DMS53 treated with DMSO at 0.1 percent for 48 hours (cell line): ENCODE measurements at regions not wholly inside any gene's neighbourhood (a gene's known extent, or its start where the extent isn't known, plus 50 kb on each side); places are given as distances from the start of the nearest gene placed in this dataset.

Experiments used
- DNase-seq: peaks from one replicate; lab custom pipeline; 2025; ENCODE audit not compliant: unreplicated experiment; lab: John Stamatoyannopoulos, UW

DNA sequence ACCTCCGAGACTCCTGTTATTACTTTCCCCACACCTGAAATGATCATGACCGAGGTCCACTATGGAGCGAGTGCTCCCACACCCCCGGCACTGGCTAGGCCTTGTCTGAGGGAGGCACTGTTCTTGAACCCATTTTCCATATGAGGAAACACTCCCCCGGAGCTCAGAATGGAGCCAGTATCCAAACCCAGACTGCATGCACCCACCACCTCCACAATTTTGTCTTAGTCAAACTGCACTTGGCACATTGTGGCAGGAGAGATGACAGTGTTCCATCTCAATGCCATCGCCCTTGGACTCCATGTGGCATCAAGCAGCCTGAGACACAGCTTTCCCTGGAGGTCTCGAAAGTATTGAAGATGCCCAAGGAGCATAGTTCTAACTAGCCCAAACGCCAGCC lies 154.1 kb downstream of the NUP210 start:
- DNase-seq, result no peak

DNA sequence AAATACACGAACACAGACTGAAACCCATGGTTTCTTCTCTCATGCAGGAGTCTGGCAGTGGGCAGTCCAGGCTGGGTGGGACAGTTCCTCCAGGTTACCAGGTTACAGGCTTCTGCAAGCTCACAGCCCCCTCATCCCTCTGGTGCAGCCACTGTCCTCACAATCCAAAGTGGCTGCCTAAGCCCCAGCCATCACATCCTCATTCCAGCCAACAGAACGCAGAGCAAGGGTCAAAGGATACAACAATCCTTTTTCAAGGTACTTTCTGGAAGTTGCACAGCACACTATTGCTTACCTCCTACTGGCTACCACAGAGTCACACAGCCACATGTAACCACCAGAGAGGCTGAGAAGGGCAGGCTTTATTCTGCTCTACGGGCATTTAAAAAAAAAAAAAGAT lies 154.6 kb downstream of the NUP210 start:
- no peak for DNase-seq

- no peak for DNase-seq
These were observed 155.1 kb downstream of the NUP210 start for GRCh38 chr3:13265016-13265415.

GRCh38 chr3:13264468-13264795 lies 155.7 kb downstream of the NUP210 start:
- DNase-seq, result no peak

- DNase-seq, result no peak
These were observed 156.2 kb downstream of the NUP210 start for GRCh38 chr3:13263770-13264467.

GRCh38 chr3:13262493-13263211 lies 157.5 kb downstream of the NUP210 start:
- peak; percentile 6 for DNase-seq

GRCh38 chr3:13261892-13262291 lies 158.2 kb downstream of the NUP210 start:
- DNase-seq, result no peak

- DNase-seq, result no peak
These were observed 158.9 kb downstream of the NUP210 start for GRCh38 chr3:13261104-13261830.

DNA sequence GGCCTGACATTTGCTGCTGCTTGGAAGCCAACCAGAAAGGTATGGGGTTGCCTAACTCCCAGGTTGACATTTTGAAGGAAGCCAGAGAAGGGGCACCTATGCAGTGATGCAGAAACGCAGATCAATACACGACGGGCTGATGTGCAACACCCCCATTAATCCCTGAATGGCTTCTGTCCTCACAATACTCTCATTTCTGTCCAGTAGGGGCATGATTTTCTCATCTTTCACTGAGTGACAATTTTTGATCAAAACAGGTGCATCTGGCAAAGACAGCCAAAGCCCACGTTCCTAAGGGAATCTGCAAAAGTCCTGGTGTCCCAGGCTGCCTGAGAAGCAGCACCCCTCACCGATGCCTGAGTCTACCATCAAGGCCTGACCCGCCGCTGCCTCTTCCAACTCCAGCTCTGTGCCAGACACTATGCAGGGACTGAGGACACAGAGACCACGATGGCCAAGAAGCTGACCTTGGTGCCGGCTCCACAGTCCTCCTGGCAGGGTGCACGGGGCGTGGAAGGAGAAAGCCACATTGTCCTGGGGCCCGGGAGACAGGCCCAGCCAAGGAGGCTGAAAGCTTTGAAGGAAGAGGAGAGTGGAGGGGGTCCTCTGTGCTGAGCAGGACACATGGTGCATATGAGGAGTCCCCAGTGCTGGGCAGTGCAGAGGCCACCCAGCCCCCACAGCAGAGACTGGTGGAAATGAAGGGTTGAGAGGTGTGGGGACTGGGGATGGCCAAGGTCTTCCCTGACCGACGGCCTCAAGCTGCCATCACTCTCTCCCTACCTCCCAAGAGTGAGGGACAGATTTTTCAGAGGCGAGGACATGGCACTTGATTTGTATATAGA lies 159.6 kb downstream of the NUP210 start:
- DNase-seq, result no peak

GRCh38 chr3:13259831-13260230 lies 160.3 kb downstream of the NUP210 start:
- no peak for DNase-seq

DNA sequence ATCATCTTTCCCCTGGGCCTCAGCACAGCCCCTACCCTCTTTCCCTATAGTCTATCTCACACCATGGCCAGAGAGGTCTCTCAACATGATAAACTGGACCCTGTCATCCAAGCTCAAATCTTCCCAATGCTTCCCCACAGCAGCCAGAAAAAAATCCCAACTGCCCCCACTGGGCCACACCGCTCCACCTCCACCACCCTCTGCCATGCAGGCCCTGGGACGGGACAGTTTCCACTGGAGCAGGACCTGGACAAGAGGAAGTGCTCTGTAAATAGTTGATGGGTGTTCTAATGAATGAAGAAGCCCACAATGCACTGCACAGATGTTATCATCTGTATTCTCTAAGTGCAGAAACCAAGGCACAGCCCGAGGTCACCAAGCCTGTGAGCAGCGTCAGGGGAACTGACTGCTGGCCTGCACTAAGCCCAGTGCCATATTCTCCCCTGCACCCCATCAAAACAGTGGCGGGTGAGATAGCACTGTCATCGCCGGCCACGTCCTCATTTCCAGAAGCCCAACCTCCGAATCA lies 161.1 kb downstream of the NUP210 start:
- DNase-seq, result no peak

DNA sequence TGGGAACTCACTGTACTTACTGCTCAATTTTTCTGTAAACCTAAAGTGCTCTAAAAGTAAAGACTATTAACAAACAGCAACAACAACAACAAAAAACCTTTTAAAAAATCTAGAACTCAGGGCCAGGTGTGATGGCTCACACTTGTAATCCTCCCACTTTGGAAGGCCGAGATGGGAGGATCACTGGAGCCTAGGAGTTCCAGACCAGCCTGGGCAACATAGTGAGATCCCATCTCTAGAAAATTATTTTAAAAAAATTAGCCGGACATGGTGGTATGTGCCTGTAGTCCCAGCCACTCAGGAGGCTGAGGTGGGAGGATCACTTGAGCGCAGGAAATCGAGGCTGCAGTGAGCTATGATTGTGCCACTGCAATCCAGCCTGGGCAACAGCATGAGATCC lies 161.8 kb downstream of the NUP210 start:
- no peak for DNase-seq

GRCh38 chr3:13257666-13258065 lies 162.5 kb downstream of the NUP210 start:
- DNase-seq, result no peak

DNA sequence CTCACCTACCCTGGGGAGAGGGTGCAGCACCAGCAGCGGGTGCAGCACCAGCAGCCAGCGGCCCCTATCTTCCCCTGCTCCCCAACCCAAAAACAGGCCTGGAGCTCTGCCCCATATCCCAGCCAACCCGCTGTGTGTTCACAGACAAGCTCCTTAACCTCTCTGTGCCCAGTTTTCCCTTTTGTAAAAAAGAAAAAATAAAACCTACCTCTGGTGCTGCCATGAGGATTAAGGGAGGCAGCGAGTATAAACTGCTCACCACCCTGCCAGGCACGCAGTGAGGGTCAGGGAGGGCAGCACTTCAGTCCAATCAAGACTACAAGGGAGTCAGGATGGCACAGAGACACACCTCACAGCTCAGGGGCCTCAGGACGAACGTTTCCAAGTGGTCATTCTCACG lies 163.3 kb downstream of the NUP210 start:
- DNase-seq, result no peak

DNA sequence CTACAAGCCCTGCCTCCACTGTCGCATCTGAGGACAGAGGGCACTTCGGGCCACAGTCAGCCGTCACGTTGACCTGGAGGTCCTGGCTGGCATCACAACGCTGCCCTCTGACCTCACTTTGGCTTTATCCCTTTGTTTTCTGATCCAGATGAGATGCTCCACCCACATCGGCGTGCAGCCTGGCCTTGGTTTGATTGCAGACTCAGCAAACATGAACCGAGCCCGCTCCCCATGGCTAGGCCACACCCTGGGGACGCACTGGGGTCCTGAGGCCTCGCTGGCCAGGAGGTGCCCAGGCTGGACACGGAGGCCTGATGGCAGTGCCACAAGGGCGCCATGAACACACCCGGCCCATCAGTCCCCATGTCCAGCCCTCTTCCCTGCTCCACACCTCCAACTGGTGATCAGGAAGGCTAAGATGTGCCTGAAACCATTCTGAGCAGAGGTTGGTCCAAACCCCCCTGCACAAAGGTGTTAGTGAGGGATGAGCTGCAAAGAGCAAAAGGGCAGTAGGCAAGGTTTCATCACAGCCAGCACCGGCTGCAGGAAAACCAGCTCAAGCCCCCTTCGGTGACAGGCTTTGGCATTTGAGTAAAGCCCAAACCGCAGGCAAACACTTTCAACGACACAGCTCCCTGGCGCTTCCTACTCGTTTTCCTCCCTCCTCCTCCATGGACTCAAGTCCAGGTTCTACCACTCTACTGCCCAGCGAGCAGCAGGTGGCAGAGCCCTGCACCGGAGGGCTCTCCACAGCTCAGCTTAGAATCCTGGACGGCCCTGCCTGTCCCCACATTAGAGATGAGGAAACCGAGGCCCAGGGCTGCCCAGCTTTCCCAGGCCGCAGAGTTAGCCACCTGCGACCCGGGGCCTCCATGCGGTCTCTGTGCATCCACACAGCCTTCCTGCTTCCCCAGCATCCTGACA lies 165.8 kb downstream of the NUP210 start:
- no peak for DNase-seq

- DNase-seq, result no peak
These were observed 166.7 kb downstream of the NUP210 start for GRCh38 chr3:13253208-13253937.

DNA sequence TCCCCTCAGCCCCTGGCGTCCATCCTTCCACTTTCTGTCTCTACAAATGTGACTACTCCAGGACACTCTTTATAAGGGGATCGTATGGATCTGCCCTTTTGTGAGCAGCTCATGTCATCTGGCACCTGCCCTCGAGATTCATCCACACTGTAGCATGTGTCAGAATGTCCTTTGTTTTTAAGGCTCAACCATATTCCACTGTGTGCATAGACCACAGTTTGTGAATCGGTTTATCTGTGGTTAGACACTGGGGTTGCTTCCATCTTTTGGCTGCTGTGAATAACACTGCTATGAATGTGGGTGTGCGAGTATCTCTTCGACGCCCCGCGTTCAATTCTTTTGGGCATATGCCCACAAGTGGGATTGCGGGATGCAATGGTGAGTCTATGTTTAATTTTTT lies 167.9 kb downstream of the NUP210 start:
- no peak for DNase-seq

DNA sequence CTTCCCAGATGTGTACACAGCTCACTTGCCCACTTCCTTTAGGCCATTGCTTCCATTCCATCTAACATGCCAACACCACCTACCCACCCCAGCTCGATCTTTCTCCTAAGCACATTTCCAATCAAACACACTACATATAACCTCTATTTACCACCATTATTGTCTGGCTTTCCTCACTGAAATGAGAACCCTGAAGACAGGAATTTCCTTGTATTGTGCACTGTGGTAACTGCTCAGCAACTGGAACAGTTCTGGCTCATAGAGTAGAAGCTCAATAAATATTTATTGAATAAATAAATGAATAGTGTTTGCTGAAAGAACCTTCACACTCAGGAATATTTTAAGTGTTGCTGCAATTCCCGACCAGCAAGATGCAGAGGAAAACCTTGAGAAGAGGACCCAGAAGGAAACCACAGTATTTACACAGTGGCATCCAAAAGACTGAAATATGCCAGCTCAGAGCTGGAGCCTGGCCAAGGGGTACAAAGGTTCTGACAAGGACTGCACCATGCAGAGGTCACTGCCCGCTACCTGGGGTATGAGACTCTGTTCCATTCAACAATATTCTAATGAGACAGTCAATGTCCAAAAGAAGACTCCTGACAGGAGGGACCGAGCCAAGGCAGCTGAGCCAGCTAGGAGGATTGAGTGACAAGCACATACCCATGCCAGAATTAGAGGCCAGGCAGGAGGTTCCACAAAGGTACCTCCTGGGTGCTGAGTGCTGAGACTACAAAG lies 168.8 kb downstream of the NUP210 start:
- DNase-seq, result no peak
